CD1c-positive myeloid dendritic cell (primary cell): ENCODE measurements at regions not wholly inside any gene's neighbourhood (a gene's known extent, or its start where the extent isn't known, plus 50 kb on each side); places are given as distances from the start of the nearest gene placed in this dataset.

Source experiments
- DNase-seq: peaks from one replicate; pipeline ENCODE4 v3.0.0-alpha.2; 2016; ENCODE audit errors: extremely low spot score

GRCh38 chr2:95539290-95539689 is 52.5 kb upstream of the TRIM43 start:
- no peak for DNase-seq

- DNase-seq, result peak; percentile 3
Measured at GRCh38 chr2:95539836-95540235, 52.0 kb upstream of the TRIM43 start.
